ENCODE measurements at regions not wholly inside any gene's neighbourhood (a gene's known extent, or its start where the extent isn't known, plus 50 kb on each side); places are given as distances from the start of the nearest gene placed in this dataset.
"Not testable (repeated sequence)": the region's sequence is repeated elsewhere in the genome, so short reads cannot be mapped to it uniquely, and the experiment has no call there.

GRCh38 chr5:41995193-41995592 is 70.1 kb downstream of the FBXO4 start:
- no peak for DNase-seq

DNA sequence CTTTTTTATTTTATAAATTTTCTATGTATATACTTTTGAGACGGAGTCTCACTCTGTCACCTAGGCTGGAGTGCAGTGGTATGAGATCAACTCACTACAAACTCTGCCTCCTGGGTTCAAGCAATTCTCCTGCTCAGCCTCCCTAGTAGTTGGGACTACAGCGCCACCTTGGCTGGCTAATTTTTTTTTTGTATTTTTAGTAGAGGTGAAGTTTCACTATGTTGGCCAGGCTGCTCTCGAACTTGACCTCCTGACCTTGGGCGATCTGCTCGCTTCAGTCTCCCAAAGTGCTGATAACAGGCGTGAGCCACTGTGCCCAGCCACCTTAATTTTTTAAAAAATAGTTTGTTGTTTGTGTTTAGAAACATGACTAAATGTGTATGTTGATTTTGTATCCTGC is 76.6 kb downstream of the FBXO4 start:
- peak; percentile 7 for DNase-seq

GRCh38 chr5:42003852-42004251 is 78.8 kb downstream of the FBXO4 start:
- not testable (repeated sequence) for DNase-seq

GRCh38 chr5:42005561-42006153 is 80.6 kb downstream of the FBXO4 start:
- DNase-seq, result peak; percentile 56

- DNase-seq, result no peak
Observed at GRCh38 chr5:42013561-42013960, 88.5 kb downstream of the FBXO4 start.

- no peak for DNase-seq
Observed at GRCh38 chr5:42015254-42015653, 90.2 kb downstream of the FBXO4 start.

GRCh38 chr5:42015681-42016080 is 90.6 kb downstream of the FBXO4 start:
- no peak for DNase-seq

- no peak for DNase-seq
Observed at GRCh38 chr5:42020788-42021530, 95.9 kb downstream of the FBXO4 start.

- DNase-seq, result no peak
Observed at GRCh38 chr5:42021923-42022322, 96.8 kb downstream of the FBXO4 start.

DNA sequence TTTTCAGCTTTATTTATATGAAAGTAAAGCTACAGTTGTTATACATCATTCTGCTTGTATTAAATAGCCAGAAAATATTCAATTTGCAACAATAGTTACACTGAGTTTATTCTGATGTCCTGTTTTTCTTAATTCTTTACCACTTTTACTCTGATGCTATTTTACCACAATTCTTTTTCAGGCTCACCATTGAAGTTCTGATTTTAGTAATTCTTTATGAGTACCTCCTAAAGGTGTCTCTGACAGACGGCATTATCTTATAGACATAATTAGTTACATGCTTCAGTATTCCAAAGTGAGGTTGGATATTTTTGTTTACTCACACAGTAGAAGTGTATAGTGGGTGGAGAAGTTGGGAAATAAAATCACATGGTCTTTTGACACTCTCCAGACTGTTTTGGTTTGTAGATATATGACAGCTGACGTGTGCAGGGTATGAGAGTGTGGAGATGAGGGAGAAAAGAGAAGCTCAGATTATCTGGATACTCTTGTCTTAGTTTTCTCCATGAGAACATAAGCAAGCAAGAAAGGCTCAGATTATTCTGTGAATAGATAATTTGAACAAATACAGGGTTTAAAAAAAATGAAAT is 97.4 kb downstream of the FBXO4 start:
- peak; percentile 15 for DNase-seq

DNA sequence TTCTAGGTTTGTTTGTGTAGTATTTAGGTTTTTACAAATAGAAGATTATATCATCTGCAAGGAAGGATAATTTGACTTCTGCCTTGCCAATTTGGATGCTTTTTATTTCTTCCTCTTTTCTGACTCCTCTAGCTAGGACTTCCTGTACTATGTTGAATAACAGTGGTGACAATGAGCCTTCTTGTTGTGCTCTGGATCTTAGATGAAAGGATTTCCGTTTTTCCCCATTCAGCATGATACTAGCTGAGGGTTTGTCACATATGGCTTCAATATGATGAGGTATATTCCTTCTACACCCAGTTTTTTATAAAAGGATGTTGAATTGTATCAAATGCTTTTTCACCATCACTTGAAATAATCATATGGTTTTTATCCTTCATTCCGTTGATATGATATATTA is 101.4 kb downstream of the FBXO4 start:
- peak; percentile 18 for DNase-seq

DNA sequence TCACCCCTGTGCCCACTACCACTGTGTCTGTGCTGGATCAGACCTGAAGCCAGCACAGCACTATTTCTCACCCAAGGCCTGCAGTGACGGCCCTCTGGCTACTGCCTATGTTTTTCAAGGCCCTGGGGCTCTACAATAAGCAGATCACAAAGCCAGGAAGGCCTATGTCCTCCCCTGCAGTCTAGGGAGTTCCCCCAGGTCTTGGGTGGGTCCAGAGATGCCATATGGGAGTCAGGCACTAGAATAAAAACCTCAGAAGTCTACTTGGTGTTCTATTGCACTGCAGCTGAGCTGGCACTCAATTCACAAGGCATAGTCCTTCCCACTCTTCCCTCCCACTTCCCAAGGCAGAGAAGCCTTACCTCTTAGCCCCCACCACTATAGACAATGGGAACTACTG is 107.1 kb downstream of the FBXO4 start:
- no peak for DNase-seq

GRCh38 chr5:42035526-42035925 is 110.4 kb downstream of the FBXO4 start:
- DNase-seq, result no peak

- DNase-seq, result no peak
Observed at GRCh38 chr5:42036379-42036778, 111.3 kb downstream of the FBXO4 start.

DNA sequence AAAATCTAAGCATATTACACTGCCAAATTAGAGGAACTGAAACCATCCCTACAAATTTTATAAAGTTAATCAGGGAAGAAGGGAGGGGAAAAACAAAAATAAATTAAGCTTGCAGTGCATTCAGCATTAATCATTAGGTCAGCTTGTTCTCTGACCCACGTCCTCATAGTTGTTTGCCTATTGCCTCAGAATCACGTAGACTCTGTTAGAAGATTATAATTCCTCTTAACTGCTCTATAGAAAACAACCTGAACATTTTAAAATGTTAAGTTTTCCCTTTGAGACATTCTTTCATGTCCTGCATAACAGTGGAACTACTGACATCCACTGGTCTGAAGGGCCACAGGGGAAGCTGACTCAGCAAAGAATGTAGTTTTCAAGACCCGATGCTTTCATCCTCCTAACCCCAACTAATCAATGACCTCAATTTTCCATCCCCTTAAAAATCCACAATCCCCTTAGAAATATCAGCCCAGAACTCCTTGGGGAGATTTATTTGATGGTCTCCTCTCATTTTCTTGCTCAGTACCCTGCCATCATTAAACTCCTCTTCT is 112.4 kb downstream of the FBXO4 start:
- DNase-seq, result no peak

DNA sequence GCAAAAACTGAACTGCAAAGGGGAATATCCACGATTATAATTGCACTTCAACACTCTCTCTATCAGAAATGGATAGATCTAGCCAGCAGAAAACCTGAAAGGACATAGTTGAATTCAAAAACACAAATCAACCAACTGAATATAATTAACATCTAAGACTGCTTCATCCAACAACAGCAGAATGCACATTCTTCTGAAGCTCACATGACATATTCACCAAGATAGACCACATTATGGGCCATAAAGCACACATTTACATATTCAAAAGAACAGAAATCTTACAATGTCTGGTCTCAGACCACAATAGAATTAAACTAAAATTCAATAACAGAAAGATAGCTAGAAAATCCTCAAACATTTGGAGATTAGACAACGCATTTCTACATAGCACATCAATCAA is 118.3 kb downstream of the FBXO4 start:
- no peak for DNase-seq

DNA sequence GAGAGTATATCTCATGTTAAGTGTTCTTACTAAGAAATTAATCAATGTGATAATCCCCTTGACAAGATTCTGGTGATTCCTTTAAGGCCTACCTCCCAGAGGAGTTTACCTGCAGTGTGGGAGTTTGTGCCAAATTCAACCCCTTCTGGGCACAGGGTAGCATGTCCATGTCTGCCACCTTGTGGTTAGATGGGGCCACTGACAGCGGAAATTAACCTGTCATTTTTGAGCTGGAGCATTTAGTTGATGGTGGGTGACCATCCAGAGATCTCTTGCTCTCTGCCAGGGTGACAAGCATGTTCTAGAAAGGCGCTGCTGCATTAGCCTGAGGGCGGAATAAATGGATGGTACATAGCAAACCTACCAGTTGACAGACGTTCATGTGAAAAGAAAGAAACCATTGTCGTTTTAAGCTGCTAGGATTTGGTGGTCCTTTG is 132.2 kb downstream of the FBXO4 start:
- DNase-seq, result peak; percentile 82

GRCh38 chr5:42059291-42059690 is 134.2 kb downstream of the FBXO4 start:
- DNase-seq, result no peak

- DNase-seq, result no peak
Observed at GRCh38 chr5:42059778-42060464, 134.8 kb downstream of the FBXO4 start.

- DNase-seq, result no peak
Observed at GRCh38 chr5:42061121-42061520, 136.0 kb downstream of the FBXO4 start.

DNA sequence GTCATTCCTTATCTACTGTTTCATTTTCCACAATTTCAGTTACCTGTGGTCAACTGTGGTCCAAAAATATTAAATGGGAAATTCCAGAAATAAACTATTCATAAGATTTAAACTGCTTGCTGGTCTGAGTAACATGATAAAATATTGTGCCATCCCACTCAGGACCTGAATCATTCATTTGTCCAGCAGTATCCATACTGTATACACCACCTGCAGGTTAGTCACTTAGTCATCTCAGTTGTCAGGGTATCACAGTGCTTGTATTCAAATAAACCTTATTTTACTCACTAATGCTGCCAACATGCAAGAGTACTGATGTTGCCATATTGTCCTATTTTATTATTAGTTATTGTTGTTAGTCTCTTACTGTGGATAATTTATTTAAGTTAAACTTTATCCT is 139.7 kb downstream of the FBXO4 start:
- no peak for DNase-seq

DNA sequence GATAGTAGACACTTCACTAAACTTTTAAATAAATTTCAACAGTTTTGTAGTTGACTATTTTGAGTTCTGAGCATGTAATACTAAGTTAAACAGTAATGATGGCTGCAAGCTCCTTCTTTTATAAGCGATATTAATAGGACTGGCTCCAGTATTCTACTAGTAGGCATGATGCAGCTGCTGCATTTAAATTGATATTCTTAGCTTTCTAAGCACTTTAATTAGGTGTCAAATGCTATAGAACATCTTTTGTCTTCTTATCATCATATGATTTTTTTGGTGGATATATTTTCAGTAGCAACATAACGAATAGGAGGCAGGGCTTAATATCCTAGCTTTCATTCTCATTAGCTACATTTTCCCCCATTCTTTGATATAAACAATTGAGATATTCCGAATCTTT is 141.1 kb downstream of the FBXO4 start:
- no peak for DNase-seq

DNA sequence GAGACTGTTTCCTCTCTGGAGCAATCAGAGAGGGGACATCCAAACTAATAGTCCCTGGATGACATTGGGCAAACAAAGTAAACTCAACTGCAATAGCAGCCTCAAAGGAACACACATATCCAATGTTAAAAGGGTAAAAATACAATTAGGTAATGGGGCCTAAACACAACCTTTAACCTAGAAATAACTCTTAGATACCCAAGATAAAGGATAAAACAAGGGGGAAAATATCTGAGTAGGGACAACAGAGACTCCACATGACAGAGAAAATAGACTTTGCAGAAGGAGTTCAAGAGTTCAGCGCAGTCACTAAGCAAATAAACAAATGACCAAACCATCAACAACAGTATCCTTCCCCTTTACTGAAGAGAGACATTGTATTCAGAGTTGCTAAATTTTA is 149.3 kb downstream of the FBXO4 start:
- DNase-seq, result no peak

- no peak for DNase-seq
Observed at GRCh38 chr5:42089705-42090104, 164.6 kb downstream of the FBXO4 start.
